ENCODE measurements at regions not wholly inside any gene's neighbourhood (a gene's known extent, or its start where the extent isn't known, plus 50 kb on each side); places are given as distances from the start of the nearest gene placed in this dataset.

DNA sequence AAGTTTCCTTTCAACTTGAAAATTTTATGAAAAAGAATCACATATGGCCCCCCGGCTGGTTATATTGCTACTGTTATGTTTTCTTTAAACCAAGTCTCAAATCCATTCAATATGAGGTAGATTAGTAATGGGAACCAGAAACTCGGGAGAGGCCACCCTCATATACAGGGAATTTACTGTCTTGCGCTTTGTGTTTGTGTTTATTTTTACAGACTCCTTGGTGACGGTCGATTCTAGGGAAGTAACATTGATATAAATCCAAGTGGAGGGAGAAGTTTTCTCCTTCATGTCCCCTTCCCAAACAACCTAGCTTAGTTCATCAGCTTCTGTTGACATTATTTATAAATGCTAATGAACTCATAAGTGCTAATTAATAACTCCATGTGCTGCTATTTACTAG, 163.5 kb upstream of the LMO4 start:
- H3K27ac Mint-ChIP-seq, result no peak overlapping the region

DNA sequence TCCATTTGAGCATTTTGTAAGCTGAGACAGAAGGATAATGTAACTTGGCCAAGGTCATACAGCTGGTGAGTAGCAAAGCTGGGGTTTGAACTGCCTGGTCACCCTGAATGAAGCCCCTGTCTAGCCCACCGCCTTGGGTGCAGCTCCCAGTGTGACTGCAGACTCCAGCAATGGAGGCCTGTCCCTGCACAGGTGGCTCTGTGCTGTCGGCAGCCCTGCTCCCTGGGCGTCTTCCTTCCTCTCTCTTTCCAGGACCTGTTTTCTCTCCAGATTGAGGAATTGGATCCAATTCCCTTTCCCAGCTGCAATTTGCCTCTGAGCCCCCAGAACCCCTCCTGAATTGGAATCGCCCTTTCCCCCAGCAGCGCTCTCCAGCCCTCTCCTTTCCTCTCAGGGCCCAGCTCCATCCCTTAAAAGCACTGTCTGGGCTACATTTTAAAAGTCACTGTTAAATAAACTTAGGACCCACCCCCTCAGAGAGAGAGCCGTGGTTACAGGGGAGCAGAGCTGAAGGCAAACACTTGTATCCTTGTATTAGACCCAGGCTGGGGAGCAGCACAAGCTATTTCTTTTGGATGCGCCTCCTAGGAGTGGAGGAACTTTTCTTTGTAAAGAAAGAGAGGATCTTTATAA, 161.4 kb upstream of the LMO4 start:
- TF ChIP-seq, protein P1, sequence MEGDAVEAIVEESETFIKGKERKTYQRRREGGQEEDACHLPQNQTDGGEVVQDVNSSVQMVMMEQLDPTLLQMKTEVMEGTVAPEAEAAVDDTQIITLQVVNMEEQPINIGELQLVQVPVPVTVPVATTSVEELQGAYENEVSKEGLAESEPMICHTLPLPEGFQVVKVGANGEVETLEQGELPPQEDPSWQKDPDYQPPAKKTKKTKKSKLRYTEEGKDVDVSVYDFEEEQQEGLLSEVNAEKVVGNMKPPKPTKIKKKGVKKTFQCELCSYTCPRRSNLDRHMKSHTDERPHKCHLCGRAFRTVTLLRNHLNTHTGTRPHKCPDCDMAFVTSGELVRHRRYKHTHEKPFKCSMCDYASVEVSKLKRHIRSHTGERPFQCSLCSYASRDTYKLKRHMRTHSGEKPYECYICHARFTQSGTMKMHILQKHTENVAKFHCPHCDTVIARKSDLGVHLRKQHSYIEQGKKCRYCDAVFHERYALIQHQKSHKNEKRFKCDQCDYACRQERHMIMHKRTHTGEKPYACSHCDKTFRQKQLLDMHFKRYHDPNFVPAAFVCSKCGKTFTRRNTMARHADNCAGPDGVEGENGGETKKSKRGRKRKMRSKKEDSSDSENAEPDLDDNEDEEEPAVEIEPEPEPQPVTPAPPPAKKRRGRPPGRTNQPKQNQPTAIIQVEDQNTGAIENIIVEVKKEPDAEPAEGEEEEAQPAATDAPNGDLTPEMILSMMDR (IDR thresholded peaks at IDR 0.05), result no peak
- no peak for DNase-seq
- POLR2A ChIA-PET, result no interaction called here
- no peaks in the 10 kb centered on the region for H3K4me1 Mint-ChIP-seq
- intact Hi-C loops (cut with micrococcal nuclease), result no loop called here
- no peak for ATAC-seq (ENCODE audit: low read depth)
- CTCF ChIA-PET, result no interaction called here
- no peak overlapping the region for H3K27ac Mint-ChIP-seq
- H3K9me3 Mint-ChIP-seq, result no peaks in the 10 kb centered on the region
- no peak overlapping the region for H3K4me3 Mint-ChIP-seq
- no peaks in the 10 kb centered on the region for H3K36me3 Mint-ChIP-seq (ENCODE audit: low read depth)
- H3K27me3 Mint-ChIP-seq, result peaks cover 12% of the 10 kb centered on the region

More for the DNA sequence above, 163.5 kb upstream of the LMO4 start:
- Mint-ChIP-seq H3K27me3 (peaks cover 12% of the 10 kb centered on the region), H3K36me3 (ENCODE audit: low read depth) (no peaks in the 10 kb centered on the region), H3K4me3 (no peak overlapping the region), H3K4me1 (no peaks in the 10 kb centered on the region), H3K9me3 (no peaks in the 10 kb centered on the region)
- ATAC-seq (ENCODE audit: low read depth) (no peak), DNase-seq (no peak)
- TF ChIP-seq, protein P1 (IDR thresholded peaks at IDR 0.05), result no peak
- POLR2A ChIA-PET, result no interaction called here
- CTCF ChIA-PET, result no interaction called here
- intact Hi-C loops (cut with micrococcal nuclease), result no loop called here

DNA sequence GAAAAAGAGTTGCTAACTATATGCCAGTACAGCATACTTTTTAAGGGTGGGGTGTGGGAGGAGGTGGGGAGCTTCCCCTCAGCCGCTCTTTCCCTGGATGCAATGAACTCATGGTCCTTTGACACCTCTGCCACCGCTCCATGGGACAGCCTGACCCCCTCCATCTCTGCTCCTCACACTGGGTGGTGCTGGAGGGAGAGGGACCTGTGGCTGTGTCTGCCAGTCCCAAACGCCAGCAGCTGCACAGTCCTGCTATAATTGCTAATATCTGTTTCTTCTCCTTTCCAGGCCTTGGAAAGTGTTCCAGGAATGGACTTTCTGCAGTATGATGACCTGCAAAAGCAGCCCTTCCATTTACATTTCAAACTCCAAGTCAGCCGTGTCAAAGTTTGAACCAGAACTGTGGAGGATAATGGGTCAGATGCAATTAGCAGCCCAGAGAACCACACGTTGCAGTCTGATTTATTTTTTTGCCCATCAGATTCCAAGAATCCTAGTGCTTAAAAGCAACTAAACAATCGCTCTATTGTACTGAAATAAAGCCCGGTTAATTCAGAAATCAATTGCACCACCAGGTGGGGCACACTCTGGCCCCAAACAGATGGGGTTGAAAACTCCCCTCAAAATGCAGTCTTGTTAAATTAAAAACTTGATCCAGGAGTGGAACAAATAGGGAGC, 160.7 kb upstream of the LMO4 start:
- Mint-ChIP-seq H3K9me3 (no peaks in the 10 kb centered on the region), H3K4me3 (no peak overlapping the region), H3K27me3 (peaks cover 17% of the 10 kb centered on the region), H3K4me1 (no peaks in the 10 kb centered on the region), H3K27ac (no peak overlapping the region), H3K36me3 (ENCODE audit: low read depth) (no peaks in the 10 kb centered on the region)
- intact Hi-C loops (cut with micrococcal nuclease), result no loop called here
- CTCF ChIA-PET, result no interaction called here
- TF ChIP-seq, protein P1 (IDR thresholded peaks at IDR 0.05), result no peak
- ATAC-seq (ENCODE audit: low read depth) (no peak), DNase-seq (no peak)
- POLR2A ChIA-PET, result no interaction called here

DNA sequence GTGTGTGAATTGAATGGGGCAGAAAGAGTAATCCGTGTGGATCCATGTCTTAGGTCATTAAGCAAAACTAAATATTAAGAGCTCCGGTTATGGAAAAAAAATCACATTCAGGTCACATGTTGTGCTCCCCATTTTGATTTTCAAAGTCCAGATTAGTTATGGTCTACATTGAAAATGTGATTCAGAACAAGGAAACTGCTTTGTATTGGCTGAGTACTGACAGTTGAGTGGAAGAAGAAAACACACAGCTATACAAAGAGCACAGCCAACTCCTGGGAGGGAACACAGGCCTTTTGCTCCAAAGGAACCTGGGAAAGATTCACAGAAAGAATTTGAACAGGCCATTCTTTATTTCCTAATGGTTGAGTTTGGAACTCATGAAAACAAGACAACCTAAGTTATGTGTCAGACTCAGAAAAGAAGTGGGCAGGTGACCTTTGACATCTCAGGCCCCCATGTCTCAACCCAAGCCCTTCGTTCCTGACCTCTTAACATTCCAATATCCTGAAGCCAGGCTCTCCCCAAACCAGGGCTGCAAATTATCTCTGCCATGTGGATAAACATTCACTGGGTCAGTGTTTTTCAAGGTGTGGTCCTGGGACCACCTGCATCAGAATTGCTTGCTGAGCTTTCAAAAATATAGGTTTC, 159.3 kb upstream of the LMO4 start:
- Mint-ChIP-seq H3K9me3 (no peaks in the 10 kb centered on the region), H3K4me1 (no peaks in the 10 kb centered on the region), H3K4me3 (no peak overlapping the region), H3K36me3 (ENCODE audit: low read depth) (no peaks in the 10 kb centered on the region), H3K27me3 (peaks cover 22% of the 10 kb centered on the region), H3K27ac (no peak overlapping the region)
- TF ChIP-seq, protein P1 (IDR thresholded peaks at IDR 0.05), result no peak
- ATAC-seq (ENCODE audit: low read depth), result no peak
- intact Hi-C loops (cut with micrococcal nuclease), result no loop called here
- CTCF ChIA-PET, result no interaction called here
- no peak for DNase-seq
- POLR2A ChIA-PET, result no interaction called here

DNA sequence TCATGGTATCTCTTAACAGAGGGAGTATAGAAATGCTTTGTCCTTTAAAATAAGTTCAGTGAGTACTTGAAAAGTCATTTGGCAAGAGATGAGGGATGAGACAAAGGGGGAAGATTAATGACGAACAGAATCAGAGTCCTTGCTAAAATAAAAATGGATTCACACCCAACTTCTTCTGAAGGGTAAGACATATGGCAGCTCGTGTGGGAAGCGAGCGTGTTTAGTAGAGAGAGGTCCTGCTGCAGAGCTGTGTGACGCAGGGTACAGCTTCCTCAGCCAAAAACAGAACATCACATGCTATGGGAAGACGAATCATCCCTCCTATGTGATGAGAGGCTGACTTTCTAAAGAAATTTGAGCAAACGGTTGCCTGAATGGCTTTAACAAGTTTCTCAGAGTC, 158.5 kb upstream of the LMO4 start:
- Mint-ChIP-seq H3K36me3 (ENCODE audit: low read depth) (no peaks in the 10 kb centered on the region), H3K4me1 (no peaks in the 10 kb centered on the region), H3K27ac (no peak overlapping the region), H3K4me3 (no peak overlapping the region), H3K27me3 (peaks cover 29% of the 10 kb centered on the region), H3K9me3 (no peaks in the 10 kb centered on the region)
- ChIA-PET CTCF (no interaction called here), POLR2A (no interaction called here)
- TF ChIP-seq, protein P1 (IDR thresholded peaks at IDR 0.05), result no peak
- intact Hi-C loops (cut with micrococcal nuclease), result no loop called here
- no peak for ATAC-seq (ENCODE audit: low read depth)
- no peak for DNase-seq
